ENCODE measurements at regions not wholly inside any gene's neighbourhood (a gene's known extent, or its start where the extent isn't known, plus 50 kb on each side); places are given as distances from the start of the nearest gene placed in this dataset.

DNA sequence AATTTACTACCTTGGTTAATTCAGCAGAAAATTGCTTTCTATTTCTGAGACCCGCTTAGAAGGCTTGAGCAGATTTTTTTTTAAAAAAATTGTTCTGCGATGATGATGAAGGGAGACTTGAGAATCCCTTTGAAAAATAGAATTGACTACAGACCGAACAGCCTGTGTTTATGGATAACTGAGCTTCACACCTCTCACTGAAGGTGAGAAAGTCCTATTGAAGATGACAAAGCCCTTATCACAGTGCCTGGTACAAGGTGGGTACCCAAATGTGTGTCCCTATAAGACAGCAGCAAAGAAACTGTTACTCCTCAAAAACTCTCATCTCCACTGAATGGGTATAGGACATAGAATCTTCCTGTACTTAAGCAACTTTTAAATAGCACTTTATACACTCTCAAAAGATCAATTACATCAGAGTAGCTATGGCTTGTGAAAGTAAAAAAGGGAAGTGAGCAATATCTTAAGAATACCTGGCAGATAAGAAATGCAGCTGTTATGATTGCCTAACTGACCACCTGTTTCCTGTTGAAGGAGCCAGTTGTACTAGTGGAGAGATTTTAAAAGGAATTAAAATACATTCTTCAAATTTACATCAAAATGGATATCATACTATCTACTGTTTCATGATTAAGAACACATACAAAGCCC is 419.7 kb downstream of the CHSY3 start:
- Histone ChIP-seq H3K36me3 (ENCODE audit: insufficient read depth, low read length) (no peaks in the 10 kb centered on the region), H3K27ac (ENCODE audit: low read depth in 1 of 2, low read length in 2 of 2) (no peak overlapping the region), H3K4me3 (ENCODE audit: low read length) (no peak overlapping the region), H3K27me3 (ENCODE audit: control insufficient read depth in 1 of 2, insufficient read depth in 2 of 2, low read length in 2 of 2) (no peaks in the 10 kb centered on the region), H3K4me1 (ENCODE audit: insufficient read depth, low read length) (no peaks in the 10 kb centered on the region), H3K9me3 (ENCODE audit: control insufficient read depth in 1 of 2, insufficient read depth in 1 of 2, low read length in 2 of 2) (peaks cover 0 to 3% of the 10 kb centered on the region in 2 experiments)
- H3K4me3 Mint-ChIP-seq = no peak overlapping the region
- no peaks in the 10 kb centered on the region for H3K36me3 Mint-ChIP-seq (ENCODE audit: low read depth)
- H3K27ac Mint-ChIP-seq = no peak overlapping the region
- TF ChIP-seq, protein P1, sequence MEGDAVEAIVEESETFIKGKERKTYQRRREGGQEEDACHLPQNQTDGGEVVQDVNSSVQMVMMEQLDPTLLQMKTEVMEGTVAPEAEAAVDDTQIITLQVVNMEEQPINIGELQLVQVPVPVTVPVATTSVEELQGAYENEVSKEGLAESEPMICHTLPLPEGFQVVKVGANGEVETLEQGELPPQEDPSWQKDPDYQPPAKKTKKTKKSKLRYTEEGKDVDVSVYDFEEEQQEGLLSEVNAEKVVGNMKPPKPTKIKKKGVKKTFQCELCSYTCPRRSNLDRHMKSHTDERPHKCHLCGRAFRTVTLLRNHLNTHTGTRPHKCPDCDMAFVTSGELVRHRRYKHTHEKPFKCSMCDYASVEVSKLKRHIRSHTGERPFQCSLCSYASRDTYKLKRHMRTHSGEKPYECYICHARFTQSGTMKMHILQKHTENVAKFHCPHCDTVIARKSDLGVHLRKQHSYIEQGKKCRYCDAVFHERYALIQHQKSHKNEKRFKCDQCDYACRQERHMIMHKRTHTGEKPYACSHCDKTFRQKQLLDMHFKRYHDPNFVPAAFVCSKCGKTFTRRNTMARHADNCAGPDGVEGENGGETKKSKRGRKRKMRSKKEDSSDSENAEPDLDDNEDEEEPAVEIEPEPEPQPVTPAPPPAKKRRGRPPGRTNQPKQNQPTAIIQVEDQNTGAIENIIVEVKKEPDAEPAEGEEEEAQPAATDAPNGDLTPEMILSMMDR (IDR thresholded peaks at IDR 0.05) = no peak
- peaks cover 9% of the 10 kb centered on the region for H3K9me3 Mint-ChIP-seq
- CTCF ChIA-PET = no interaction called here
- POLR2A ChIA-PET = no interaction called here
- H3K27me3 Mint-ChIP-seq = no peaks in the 10 kb centered on the region
- DNase-seq (no peak), ATAC-seq (ENCODE audit: poor library complexity) (no peak)
- H3K4me1 Mint-ChIP-seq (ENCODE audit: low read depth) = no peaks in the 10 kb centered on the region
- intact Hi-C loops (cut with DNase I, micrococcal nuclease) = no loop called here

DNA sequence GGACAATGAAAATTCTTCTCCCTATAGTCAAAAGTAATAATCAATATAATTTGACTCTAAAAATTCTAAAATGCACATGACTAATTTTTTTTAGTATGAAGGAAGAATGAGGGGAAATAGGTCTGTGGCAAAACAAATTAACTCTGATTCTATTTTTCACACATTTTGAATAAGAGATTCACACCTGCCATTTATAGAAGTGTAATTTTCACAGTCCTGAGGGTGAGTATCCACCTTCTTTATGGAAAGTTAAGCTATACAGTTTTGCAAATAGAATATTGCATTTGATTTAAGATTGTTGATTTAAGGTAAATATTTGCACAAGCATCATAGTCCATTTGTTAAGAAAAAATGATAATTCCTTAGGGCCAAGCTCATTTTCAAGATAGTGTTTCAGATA is 417.7 kb downstream of the CHSY3 start:
- TF ChIP-seq, protein P1 (IDR thresholded peaks at IDR 0.05) = no peak
- intact Hi-C loops (cut with DNase I, micrococcal nuclease) = no loop called here
- H3K9me3 Mint-ChIP-seq = peaks cover 9% of the 10 kb centered on the region
- H3K27ac ChIP-seq (ENCODE audit: low read depth in 1 of 2, low read length in 2 of 2) = no peak overlapping the region
- H3K27me3 Mint-ChIP-seq = no peaks in the 10 kb centered on the region
- H3K27me3 ChIP-seq (ENCODE audit: control insufficient read depth in 1 of 2, insufficient read depth in 2 of 2, low read length in 2 of 2) = no peaks in the 10 kb centered on the region
- no peak overlapping the region for H3K27ac Mint-ChIP-seq
- no peaks in the 10 kb centered on the region for H3K4me1 Mint-ChIP-seq (ENCODE audit: low read depth)
- DNase-seq = no peak
- H3K4me3 Mint-ChIP-seq = no peak overlapping the region
- peaks cover 0 to 3% of the 10 kb centered on the region in 2 experiments for H3K9me3 ChIP-seq (ENCODE audit: control insufficient read depth in 1 of 2, insufficient read depth in 1 of 2, low read length in 2 of 2)
- no peaks in the 10 kb centered on the region for H3K4me1 ChIP-seq (ENCODE audit: insufficient read depth, low read length)
- ChIA-PET POLR2A (no interaction called here), CTCF (no interaction called here)
- H3K4me3 ChIP-seq (ENCODE audit: low read length) = no peak overlapping the region
- H3K36me3 ChIP-seq (ENCODE audit: insufficient read depth, low read length) = no peaks in the 10 kb centered on the region
- ATAC-seq (ENCODE audit: poor library complexity) = no peak
- no peaks in the 10 kb centered on the region for H3K36me3 Mint-ChIP-seq (ENCODE audit: low read depth)

DNA sequence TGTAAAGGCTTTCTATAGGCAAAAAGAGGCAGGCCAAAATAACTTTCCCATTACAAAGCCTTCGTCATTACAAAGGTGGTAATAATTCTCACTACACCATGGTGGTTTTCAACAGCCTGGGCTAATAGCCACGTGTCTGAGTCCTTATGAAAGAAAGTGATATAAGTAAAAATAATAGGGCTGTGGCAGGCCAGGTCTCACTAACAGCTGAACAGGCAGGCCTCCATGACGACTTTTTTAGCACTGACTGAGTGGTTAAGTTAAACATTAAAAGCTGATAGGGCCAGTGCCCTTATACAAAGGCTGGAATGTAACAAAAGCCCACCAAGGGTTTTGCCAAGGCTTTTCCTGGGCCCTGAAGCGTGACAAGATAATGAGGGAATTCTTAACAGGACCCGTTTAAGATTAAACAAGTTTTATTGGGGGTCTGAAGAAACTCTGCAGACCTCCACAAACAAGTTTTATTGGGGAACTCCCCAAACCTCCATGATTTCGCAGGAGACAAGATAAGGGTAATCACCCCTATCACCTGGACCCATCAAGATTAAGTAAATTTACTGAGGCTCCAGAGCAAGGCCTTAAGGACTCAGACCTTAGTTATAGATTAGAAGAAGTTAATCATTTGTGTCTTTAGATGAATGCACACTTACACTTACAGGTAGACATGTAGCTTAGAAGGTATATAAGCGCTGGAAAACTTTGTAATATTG is 412.9 kb downstream of the CHSY3 start:
- intact Hi-C loops (cut with DNase I, micrococcal nuclease) = no loop called here
- Mint-ChIP-seq H3K4me3 (no peak overlapping the region), H3K9me3 (peaks cover 4% of the 10 kb centered on the region), H3K4me1 (ENCODE audit: low read depth) (no peaks in the 10 kb centered on the region), H3K36me3 (ENCODE audit: low read depth) (no peaks in the 10 kb centered on the region), H3K27me3 (peaks cover 4% of the 10 kb centered on the region), H3K27ac (no peak overlapping the region)
- ChIA-PET POLR2A (no interaction called here), CTCF (no interaction called here)
- no peak overlapping the region for H3K27ac ChIP-seq (ENCODE audit: low read depth in 1 of 2, low read length in 2 of 2)
- no peaks in the 10 kb centered on the region for H3K4me1 ChIP-seq (ENCODE audit: insufficient read depth, low read length)
- no peaks in the 10 kb centered on the region for H3K36me3 ChIP-seq (ENCODE audit: insufficient read depth, low read length)
- TF ChIP-seq, protein P1 (IDR thresholded peaks at IDR 0.05) = no peak
- ATAC-seq (ENCODE audit: poor library complexity) = no peak
- H3K4me3 ChIP-seq (ENCODE audit: low read length) = no peak overlapping the region
- no peaks in the 10 kb centered on the region for H3K9me3 ChIP-seq (ENCODE audit: control insufficient read depth in 1 of 2, insufficient read depth in 1 of 2, low read length in 2 of 2)
- H3K27me3 ChIP-seq (ENCODE audit: control insufficient read depth in 1 of 2, insufficient read depth in 2 of 2, low read length in 2 of 2) = no peaks in the 10 kb centered on the region
- DNase-seq = no peak
